ENCODE measurements at regions not wholly inside any gene's neighbourhood (a gene's known extent, or its start where the extent isn't known, plus 50 kb on each side); places are given as distances from the start of the nearest gene placed in this dataset.

DNA sequence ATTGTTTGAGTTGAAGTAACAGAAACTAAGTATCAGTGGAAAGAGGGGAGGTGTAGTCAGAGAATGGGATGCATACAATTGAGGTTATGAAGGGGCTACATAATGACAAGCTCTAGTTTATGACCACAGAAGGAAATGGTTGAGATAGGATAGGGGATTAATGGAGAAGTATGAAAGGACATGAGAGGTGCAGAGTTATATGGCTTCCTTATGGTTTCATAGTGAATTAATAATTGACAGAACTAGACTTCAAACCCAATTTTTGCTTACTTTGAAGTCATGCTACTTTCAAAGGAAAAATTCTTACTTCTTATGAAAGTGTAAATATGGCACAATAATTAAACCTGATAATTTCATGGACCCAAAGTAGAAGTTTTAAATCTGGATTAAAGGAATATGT is 340.3 kb upstream of the LRRC4C start:
- no peak overlapping the region for H3K4me2 ChIP-seq (ENCODE audit: insufficient read depth, low read length)
- H3K4me3 ChIP-seq (replicated peaks in 1 of 3; ENCODE audit: insufficient read depth in 1 of 3, low read depth in 1 of 3, low read length in 3 of 3) = no peak overlapping the region
- FAIRE-seq (no peak), DNase-seq (ENCODE audit: low read depth, low spot score) (no peak)
- ChIA-PET POLR2A (no interaction called here), CTCF (no interaction called here)
- dilution Hi-C loops (cut with MboI; ENCODE audit: extremely low pct_ligation_motif_present, low sequenced_read_pairs) = no loop called here
- no peaks in the 10 kb centered on the region for H3K27me3 ChIP-seq (ENCODE audit: control insufficient read depth in 2 of 2, insufficient read depth in 2 of 2, low read length in 2 of 2)
- H3K36me3 ChIP-seq (ENCODE audit: control insufficient read depth in 2 of 2, extremely low read depth in 1 of 2, insufficient read depth in 2 of 2, low read length in 2 of 2) = no peaks in the 10 kb centered on the region
- BruUV-seq (replicated peaks) = no TSS peak
- no peaks in the 10 kb centered on the region for H3K79me2 ChIP-seq (ENCODE audit: control insufficient read depth, insufficient read depth, low read length)
- intact Hi-C loops (cut with micrococcal nuclease) = no loop called here
- H3K4me1 ChIP-seq (ENCODE audit: control insufficient read depth, extremely low read depth, insufficient read depth, low read length) = no peaks in the 10 kb centered on the region
- H3K9me3 ChIP-seq (replicated peaks; ENCODE audit: control insufficient read depth, insufficient read depth, low read length) = no peaks in the 10 kb centered on the region
- TF ChIP-seq, protein P1, sequence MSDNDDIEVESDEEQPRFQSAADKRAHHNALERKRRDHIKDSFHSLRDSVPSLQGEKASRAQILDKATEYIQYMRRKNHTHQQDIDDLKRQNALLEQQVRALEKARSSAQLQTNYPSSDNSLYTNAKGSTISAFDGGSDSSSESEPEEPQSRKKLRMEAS (IDR thresholded peaks at IDR 0.05; ENCODE audit: insufficient read depth, insufficient read length) = no peak
- no peak for TF ChIP-seq FOS (IDR thresholded peaks at IDR 0.05; ENCODE audit: borderline replicate concordance, insufficient read depth, low read length)
- TF ChIP-seq POLR2A (IDR thresholded peaks at IDR 0.05; ENCODE audit: low read depth, low read length) = no peak
- no peak for TF ChIP-seq MYC (IDR thresholded peaks at IDR 0.05; ENCODE audit: low read depth, low read length)
- no peak for TF ChIP-seq POLR2AphosphoS5 (IDR thresholded peaks at IDR 0.05; ENCODE audit: insufficient read depth, low read depth, low read length)
- TF ChIP-seq, protein P2, sequence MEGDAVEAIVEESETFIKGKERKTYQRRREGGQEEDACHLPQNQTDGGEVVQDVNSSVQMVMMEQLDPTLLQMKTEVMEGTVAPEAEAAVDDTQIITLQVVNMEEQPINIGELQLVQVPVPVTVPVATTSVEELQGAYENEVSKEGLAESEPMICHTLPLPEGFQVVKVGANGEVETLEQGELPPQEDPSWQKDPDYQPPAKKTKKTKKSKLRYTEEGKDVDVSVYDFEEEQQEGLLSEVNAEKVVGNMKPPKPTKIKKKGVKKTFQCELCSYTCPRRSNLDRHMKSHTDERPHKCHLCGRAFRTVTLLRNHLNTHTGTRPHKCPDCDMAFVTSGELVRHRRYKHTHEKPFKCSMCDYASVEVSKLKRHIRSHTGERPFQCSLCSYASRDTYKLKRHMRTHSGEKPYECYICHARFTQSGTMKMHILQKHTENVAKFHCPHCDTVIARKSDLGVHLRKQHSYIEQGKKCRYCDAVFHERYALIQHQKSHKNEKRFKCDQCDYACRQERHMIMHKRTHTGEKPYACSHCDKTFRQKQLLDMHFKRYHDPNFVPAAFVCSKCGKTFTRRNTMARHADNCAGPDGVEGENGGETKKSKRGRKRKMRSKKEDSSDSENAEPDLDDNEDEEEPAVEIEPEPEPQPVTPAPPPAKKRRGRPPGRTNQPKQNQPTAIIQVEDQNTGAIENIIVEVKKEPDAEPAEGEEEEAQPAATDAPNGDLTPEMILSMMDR (IDR thresholded peaks at IDR 0.05; ENCODE audit: extremely low read depth in 1 of 2, insufficient read depth in 1 of 2, low read depth in 1 of 2, low read length in 2 of 2) = no peak
- TF ChIP-seq JUN (IDR thresholded peaks at IDR 0.05; ENCODE audit: borderline replicate concordance, insufficient read depth, insufficient read length, low read depth) = no peak
- TF ChIP-seq EZH2 (IDR thresholded peaks at IDR 0.05; ENCODE audit: borderline replicate concordance, low read depth, low read length, severe bottlenecking) = no peak
- no peaks in the 10 kb centered on the region for H3K9me1 ChIP-seq (replicated peaks; ENCODE audit: control insufficient read depth, extremely low read depth, insufficient read depth, low read length)
- no peak overlapping the region for H2AFZ ChIP-seq (ENCODE audit: low read depth, low read length)
- no peaks in the 10 kb centered on the region for H4K20me1 ChIP-seq (replicated peaks; ENCODE audit: control insufficient read depth, extremely low read depth, insufficient read depth, low read length)
- no peak overlapping the region for H3K9ac ChIP-seq (replicated peaks; ENCODE audit: extremely low read depth, insufficient read depth, low read length)
- H3K27ac ChIP-seq (ENCODE audit: insufficient read depth, low read depth, low read length) = no peak overlapping the region

All from endothelial cell of umbilical vein (primary cell).